ENCODE measurements at regions not wholly inside any gene's neighbourhood (a gene's known extent, or its start where the extent isn't known, plus 50 kb on each side); places are given as distances from the start of the nearest gene placed in this dataset.

GRCh38 chr6:150686566-150686965 lies 86.9 kb downstream of the PLEKHG1 start (continued):
- TF ChIP-seq ZNF384 (IDR thresholded peaks at IDR 0.05; ENCODE audit: borderline replicate concordance, low read depth, low read length), result no peak

GRCh38 chr6:150687508-150687907 lies 87.8 kb downstream of the PLEKHG1 start:
- Histone ChIP-seq H3K27me3 (replicated peaks in 1 of 2; ENCODE audit: control insufficient read depth in 2 of 2, insufficient read depth in 2 of 2, low read length in 1 of 2) (no peaks in the 10 kb centered on the region), H3K79me2 (ENCODE audit: control insufficient read depth, insufficient read depth, low read length) (no peaks in the 10 kb centered on the region), H3K4me2 (ENCODE audit: control insufficient read depth, insufficient read depth) (no peak overlapping the region), H3K27ac (ENCODE audit: control insufficient read depth, insufficient read depth) (no peak overlapping the region), H2AFZ (ENCODE audit: control insufficient read depth, low read depth, low read length) (no peak overlapping the region), H4K20me1 (ENCODE audit: control insufficient read depth, insufficient read depth) (no peaks in the 10 kb centered on the region), H3K9ac (ENCODE audit: control insufficient read depth, insufficient read depth, low read length) (no peak overlapping the region), H3K4me1 (ENCODE audit: control insufficient read depth, insufficient read depth, low read length) (peaks cover 17% of the 10 kb centered on the region), H3K36me3 (ENCODE audit: control insufficient read depth in 2 of 2, insufficient read depth in 2 of 2, low read length in 1 of 2) (no peaks in the 10 kb centered on the region), H3K9me3 (replicated peaks; ENCODE audit: control insufficient read depth, insufficient read depth, low read length) (peaks cover 2% of the 10 kb centered on the region; the same call in 2 of the 3 replicates), H3K4me3 (no peak overlapping the region)
- no TSS peak for BruUV-seq (replicated peaks)
- CTCF ChIA-PET, result interaction anchor here (0.6 to 5.4 kb wide), 23 partner anchors 8 to 269 kb away, joined by 3 to 52 read pairs (median 6); no protein-coding TSS in a partner anchor
- RAD21 ChIA-PET (ENCODE audit: unreplicated experiment), result interaction anchor here (0.6 to 5.0 kb wide), 19 partner anchors 8 to 272 kb away, joined by 3 to 52 read pairs (median 3); no protein-coding TSS in a partner anchor
- in situ Hi-C loops (cut with MboI), result no loop called here
- DNase-seq (ENCODE audit: low read depth, low spot score) (no peak), FAIRE-seq (no peak), ATAC-seq (no peak)
- TF ChIP-seq MLLT1 (IDR thresholded peaks at IDR 0.05) (no peak), ZBED1 (IDR thresholded peaks at IDR 0.05; ENCODE audit: borderline replicate concordance) (no peak), IKZF2 (IDR thresholded peaks at IDR 0.05) (no peak), TBL1XR1 (IDR thresholded peaks at IDR 0.05; ENCODE audit: low read depth, low read length) (no peak), ZBTB33 (IDR thresholded peaks at IDR 0.05) (no peak), FOS (IDR thresholded peaks at IDR 0.05; ENCODE audit: borderline replicate concordance, extremely low read depth, insufficient read length) (no peak)
- POLR2A ChIA-PET, result interaction anchor here (1.0 to 1.2 kb wide), 2 partner anchors 33 to 84 kb away, joined by 3 read pairs; no protein-coding TSS in a partner anchor
- SMC1A ChIA-PET (ENCODE audit: uncharacterized antibody, unreplicated experiment), result interaction anchor here (0.7 to 4.8 kb wide), 28 partner anchors 8 to 270 kb away, joined by 3 to 38 read pairs (median 5); no protein-coding TSS in a partner anchor
- intact Hi-C loops (cut with micrococcal nuclease; ENCODE audit: unreplicated experiment), result loop anchor here (2.0 kb wide), 2 partner anchors 33 to 127 kb away; no protein-coding TSS in a partner anchor
- WGBS (ENCODE audit: insufficient coverage, insufficient replicate concordance, low lambda C conversion rate, missing lambda C conversion rate), result 32% methylated on average over 6 of the region's 6 CpGs

Measured in GM12878 (cell line).